GM23338 (cell line): ENCODE measurements at regions not wholly inside any gene's neighbourhood (a gene's known extent, or its start where the extent isn't known, plus 50 kb on each side); places are given as distances from the start of the nearest gene placed in this dataset.

Experiments
- CTCF ChIP-seq, 2 experiments: fragments of 200-600 bp in 1 of 2; sonication (generic) in 1 of 2; conservative IDR thresholded peaks; 2 replicates each; pipeline versions ENCODE4 v1.5.1 to v1.6.1; 2016 to 2017; ENCODE audit warnings: antibody characterized with exemption in 2 of 2, low read depth in 2 of 2, mild to moderate bottlenecking in 2 of 2, moderate library complexity in 1 of 2
- EZH2 ChIP-seq: fragments of 200-600 bp; sonication (generic); IDR thresholded peaks from one replicate; pipeline ENCODE4 v1.8.0; 2017; ENCODE audit warnings: antibody characterized with exemption, mild to moderate bottlenecking, low read depth; ENCODE audit not compliant: unreplicated experiment
- EZH2phosphoT487 ChIP-seq: fragments of 200-600 bp; sonication (generic); IDR thresholded peaks from one replicate; pipeline ENCODE4 v1.8.1; 2018; ENCODE audit warnings: antibody characterized with exemption; ENCODE audit not compliant: unreplicated experiment
- NANOG ChIP-seq: IDR thresholded peaks from 2 replicates; pipeline ENCODE4 v1.6.1; 2016; ENCODE audit warnings: antibody characterized with exemption, borderline replicate concordance
- POLR2AphosphoS5 ChIP-seq: IDR thresholded peaks from 2 replicates; pipeline ENCODE4 v1.6.1; 2016; ENCODE audit warnings: antibody characterized with exemption, low read depth
- REST ChIP-seq: IDR thresholded peaks from one replicate; pipeline ENCODE4 v1.6.1; 2018; ENCODE audit warnings: antibody characterized with exemption; ENCODE audit not compliant: unreplicated experiment
- STAT1 ChIP-seq: IDR thresholded peaks from one replicate; pipeline ENCODE4 v1.6.1; 2016; ENCODE audit warnings: antibody characterized with exemption; ENCODE audit not compliant: unreplicated experiment

GRCh38 chr18:51711298-51711889, 513.9 kb upstream of the MEX3C start:
- TF ChIP-seq POLR2AphosphoS5 (no peak), CTCF (conservative IDR thresholded peaks at IDR 0.05; ENCODE audit: low read depth in 2 of 2) (no peak), STAT1 (no peak), EZH2phosphoT487 (no peak), NANOG (no peak), REST (no peak), EZH2 (no peak)
